WTC11 (cell line): ENCODE measurements at regions not wholly inside any gene's neighbourhood (a gene's known extent, or its start where the extent isn't known, plus 50 kb on each side); places are given as distances from the start of the nearest gene placed in this dataset.

ENCODE experiments used
- ATAC-seq: fragments of 200-7000 bp; cut with Tn5 transposase; 2 replicates; pipeline ENCODE4 v1.10.0; 2021; ENCODE audit warnings: mild to moderate bottlenecking, moderate library complexity
- CTCF ChIA-PET: fragments of 300-600 bp; sonication (Branson Sonifier 250); formaldehyde crosslinking; loops from one replicate; lab custom pipeline; 2021; ENCODE audit warnings: antibody characterized with exemption; lab: Charles Lee
- POLR2A ChIA-PET: fragments of 350-600 bp; sonication (Branson Sonifier 250); formaldehyde crosslinking; loops from one replicate; lab custom pipeline; 2021; ENCODE audit warnings: antibody characterized with exemption; lab: Charles Lee
- DNase-seq: peaks from one replicate; pipeline ENCODE4 v3.0.0; 2021; ENCODE audit warnings: low spot score
- H3K27ac Mint-ChIP-seq: 2 replicates; pipeline ENCODE4 v1.8.0; 2021; ENCODE audit warnings: mixed read lengths
- H3K27me3 Mint-ChIP-seq: 2 replicates; pipeline ENCODE4 v1.8.0; 2021; ENCODE audit warnings: low read depth, mild to moderate bottlenecking, moderate library complexity, mixed read lengths
- H3K36me3 Mint-ChIP-seq: 2 replicates; pipeline ENCODE4 v1.8.0; 2021; ENCODE audit warnings: mixed read lengths
- H3K4me1 Mint-ChIP-seq: 2 replicates; pipeline ENCODE4 v1.8.0; 2022; ENCODE audit warnings: mixed read lengths
- H3K4me3 Mint-ChIP-seq: 2 replicates; pipeline ENCODE4 v1.8.0; 2021; ENCODE audit warnings: mild to moderate bottlenecking, moderate library complexity, mixed read lengths
- H3K9me3 Mint-ChIP-seq: 2 replicates; pipeline ENCODE4 v1.8.0; 2021; ENCODE audit warnings: mixed read lengths
- FOXP1 ChIP-seq: sonication (generic); formaldehyde crosslinking; IDR thresholded peaks from 2 replicates; pipeline ENCODE4 v1.8.0; 2022; ENCODE audit warnings: missing genetic modification reagents, mild to moderate bottlenecking, moderate library complexity, borderline replicate concordance
- TEAD4 ChIP-seq: sonication (generic); formaldehyde crosslinking; IDR thresholded peaks from 2 replicates; pipeline ENCODE4 v1.8.0; 2022; ENCODE audit warnings: mild to moderate bottlenecking, missing genetic modification reagents
- TP53 ChIP-seq: sonication (generic); formaldehyde crosslinking; IDR thresholded peaks from 2 replicates; pipeline ENCODE4 v1.8.1; 2023; ENCODE audit warnings: mild to moderate bottlenecking, missing genetic modification reagents
- ZNF219 ChIP-seq: sonication (generic); formaldehyde crosslinking; IDR thresholded peaks from 2 replicates; pipeline ENCODE4 v1.8.0; 2023; ENCODE audit warnings: missing genetic modification reagents, mild to moderate bottlenecking, borderline replicate concordance
- TF ChIP-seq, protein P1 (sequence below): sonication (generic); formaldehyde crosslinking; IDR thresholded peaks from 2 replicates; pipeline ENCODE4 v1.8.1; 2022; ENCODE audit warnings: mild to moderate bottlenecking, missing genetic modification reagents, moderate library complexity, borderline replicate concordance
- TF ChIP-seq, protein P2 (sequence below): sonication (generic); formaldehyde crosslinking; IDR thresholded peaks from 2 replicates; pipeline ENCODE4 v1.8.0; 2023; ENCODE audit warnings: mild to moderate bottlenecking, missing genetic modification reagents
- TF ChIP-seq, protein P3 (sequence below): fragments of 250-450 bp; sonication (Bioruptor Pico); IDR thresholded peaks from 2 replicates; pipeline ENCODE4 v1.9.0; 2021; ENCODE audit warnings: mild to moderate bottlenecking, borderline replicate concordance
- TF ChIP-seq, protein P4 (sequence below): sonication (generic); formaldehyde crosslinking; IDR thresholded peaks from 2 replicates; pipeline ENCODE4 v1.8.0; 2022; ENCODE audit warnings: mild to moderate bottlenecking, missing genetic modification reagents
- TF ChIP-seq, protein P5 (sequence below): sonication (generic); formaldehyde crosslinking; IDR thresholded peaks from 2 replicates; pipeline ENCODE4 v1.8.1; 2023; ENCODE audit warnings: mild to moderate bottlenecking, moderate library complexity, missing genetic modification reagents
- TF ChIP-seq, protein P6 (sequence below): fragments of 250-450 bp; sonication (Bioruptor Pico); IDR thresholded peaks from 2 replicates; pipeline ENCODE4 v1.9.0; 2021; ENCODE audit warnings: mild to moderate bottlenecking
- TF ChIP-seq, protein P7 (sequence below): fragments of 250-450 bp; sonication (Bioruptor Pico); IDR thresholded peaks from 2 replicates; pipeline ENCODE4 v1.8.0; 2021; ENCODE audit warnings: mild to moderate bottlenecking

DNA sequence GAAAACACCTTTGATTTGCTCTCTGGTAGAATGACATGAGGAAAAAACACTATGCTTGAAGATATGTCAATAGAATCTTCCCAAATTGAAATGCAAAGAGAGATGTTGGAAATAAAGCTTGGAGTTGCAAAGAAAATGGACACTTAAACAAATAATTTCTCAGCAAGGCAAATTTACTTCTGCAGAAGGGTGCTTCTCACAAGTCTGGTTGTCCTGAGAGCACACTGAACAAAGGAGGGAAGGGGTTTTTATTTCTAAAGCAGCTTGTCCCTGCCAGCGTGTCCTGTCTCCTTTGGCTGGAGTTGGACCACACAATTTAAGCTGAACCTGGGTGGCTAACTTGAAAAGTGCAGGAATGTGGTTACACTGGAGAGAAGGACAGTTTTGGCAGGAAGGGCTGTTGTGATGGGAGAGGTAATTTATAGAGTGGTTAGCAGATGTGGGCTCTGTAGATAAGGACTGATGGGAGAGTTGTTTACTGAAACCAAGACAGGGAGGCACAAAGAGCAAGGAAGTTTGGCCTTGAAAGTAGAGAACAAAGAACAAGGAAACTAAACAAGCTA lies 454.6 kb upstream of the EYS start:
- H3K36me3 Mint-ChIP-seq, result peaks cover 75% of the 10 kb centered on the region
- H3K27me3 Mint-ChIP-seq, result peaks cover 4% of the 10 kb centered on the region; the same call in 1 of the 2 replicates
- peaks cover 87% of the 10 kb centered on the region for H3K9me3 Mint-ChIP-seq
- no peak for TF ChIP-seq TEAD4
- TF ChIP-seq, protein P1, sequence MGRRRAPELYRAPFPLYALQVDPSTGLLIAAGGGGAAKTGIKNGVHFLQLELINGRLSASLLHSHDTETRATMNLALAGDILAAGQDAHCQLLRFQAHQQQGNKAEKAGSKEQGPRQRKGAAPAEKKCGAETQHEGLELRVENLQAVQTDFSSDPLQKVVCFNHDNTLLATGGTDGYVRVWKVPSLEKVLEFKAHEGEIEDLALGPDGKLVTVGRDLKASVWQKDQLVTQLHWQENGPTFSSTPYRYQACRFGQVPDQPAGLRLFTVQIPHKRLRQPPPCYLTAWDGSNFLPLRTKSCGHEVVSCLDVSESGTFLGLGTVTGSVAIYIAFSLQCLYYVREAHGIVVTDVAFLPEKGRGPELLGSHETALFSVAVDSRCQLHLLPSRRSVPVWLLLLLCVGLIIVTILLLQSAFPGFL, result no peak
- no peaks in the 10 kb centered on the region for H3K4me1 Mint-ChIP-seq
- POLR2A ChIA-PET, result no interaction called here
- CTCF ChIA-PET, result no interaction called here
- no peak for ATAC-seq
- no peak overlapping the region for H3K27ac Mint-ChIP-seq
- H3K4me3 Mint-ChIP-seq, result no peak overlapping the region
- DNase-seq, result no peak

DNA sequence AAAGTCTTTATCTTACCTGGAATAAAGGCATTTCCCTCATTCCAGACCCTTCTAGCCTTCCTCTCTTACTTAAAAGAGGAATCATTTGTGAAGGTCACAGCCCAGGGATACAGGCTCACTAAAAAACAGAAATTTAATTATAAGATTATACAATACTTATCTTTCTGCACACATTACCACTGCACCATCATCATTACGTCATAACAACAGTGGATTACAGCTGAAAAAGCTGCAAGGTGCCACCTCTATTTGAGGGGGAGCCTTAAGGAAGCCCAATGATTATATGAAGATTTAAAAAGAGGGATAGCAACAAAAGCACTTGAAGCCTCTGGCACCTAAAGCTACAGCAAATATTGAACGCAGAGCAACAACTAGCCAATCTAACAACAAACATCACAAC lies 452.9 kb upstream of the EYS start:
- peaks cover 62% of the 10 kb centered on the region for H3K36me3 Mint-ChIP-seq
- H3K27ac Mint-ChIP-seq, result no peak overlapping the region; the same call in 1 of the 2 replicates
- no peaks in the 10 kb centered on the region for H3K4me1 Mint-ChIP-seq
- H3K27me3 Mint-ChIP-seq, result peaks cover 4% of the 10 kb centered on the region; the same call in 1 of the 2 replicates
- no peak for DNase-seq
- H3K9me3 Mint-ChIP-seq, result peaks cover 81% of the 10 kb centered on the region
- TF ChIP-seq, protein P2, sequence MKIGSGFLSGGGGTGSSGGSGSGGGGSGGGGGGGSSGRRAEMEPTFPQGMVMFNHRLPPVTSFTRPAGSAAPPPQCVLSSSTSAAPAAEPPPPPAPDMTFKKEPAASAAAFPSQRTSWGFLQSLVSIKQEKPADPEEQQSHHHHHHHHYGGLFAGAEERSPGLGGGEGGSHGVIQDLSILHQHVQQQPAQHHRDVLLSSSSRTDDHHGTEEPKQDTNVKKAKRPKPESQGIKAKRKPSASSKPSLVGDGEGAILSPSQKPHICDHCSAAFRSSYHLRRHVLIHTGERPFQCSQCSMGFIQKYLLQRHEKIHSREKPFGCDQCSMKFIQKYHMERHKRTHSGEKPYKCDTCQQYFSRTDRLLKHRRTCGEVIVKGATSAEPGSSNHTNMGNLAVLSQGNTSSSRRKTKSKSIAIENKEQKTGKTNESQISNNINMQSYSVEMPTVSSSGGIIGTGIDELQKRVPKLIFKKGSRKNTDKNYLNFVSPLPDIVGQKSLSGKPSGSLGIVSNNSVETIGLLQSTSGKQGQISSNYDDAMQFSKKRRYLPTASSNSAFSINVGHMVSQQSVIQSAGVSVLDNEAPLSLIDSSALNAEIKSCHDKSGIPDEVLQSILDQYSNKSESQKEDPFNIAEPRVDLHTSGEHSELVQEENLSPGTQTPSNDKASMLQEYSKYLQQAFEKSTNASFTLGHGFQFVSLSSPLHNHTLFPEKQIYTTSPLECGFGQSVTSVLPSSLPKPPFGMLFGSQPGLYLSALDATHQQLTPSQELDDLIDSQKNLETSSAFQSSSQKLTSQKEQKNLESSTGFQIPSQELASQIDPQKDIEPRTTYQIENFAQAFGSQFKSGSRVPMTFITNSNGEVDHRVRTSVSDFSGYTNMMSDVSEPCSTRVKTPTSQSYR (CRISPR knock-in tag), result no peak
- TF ChIP-seq, protein P3, sequence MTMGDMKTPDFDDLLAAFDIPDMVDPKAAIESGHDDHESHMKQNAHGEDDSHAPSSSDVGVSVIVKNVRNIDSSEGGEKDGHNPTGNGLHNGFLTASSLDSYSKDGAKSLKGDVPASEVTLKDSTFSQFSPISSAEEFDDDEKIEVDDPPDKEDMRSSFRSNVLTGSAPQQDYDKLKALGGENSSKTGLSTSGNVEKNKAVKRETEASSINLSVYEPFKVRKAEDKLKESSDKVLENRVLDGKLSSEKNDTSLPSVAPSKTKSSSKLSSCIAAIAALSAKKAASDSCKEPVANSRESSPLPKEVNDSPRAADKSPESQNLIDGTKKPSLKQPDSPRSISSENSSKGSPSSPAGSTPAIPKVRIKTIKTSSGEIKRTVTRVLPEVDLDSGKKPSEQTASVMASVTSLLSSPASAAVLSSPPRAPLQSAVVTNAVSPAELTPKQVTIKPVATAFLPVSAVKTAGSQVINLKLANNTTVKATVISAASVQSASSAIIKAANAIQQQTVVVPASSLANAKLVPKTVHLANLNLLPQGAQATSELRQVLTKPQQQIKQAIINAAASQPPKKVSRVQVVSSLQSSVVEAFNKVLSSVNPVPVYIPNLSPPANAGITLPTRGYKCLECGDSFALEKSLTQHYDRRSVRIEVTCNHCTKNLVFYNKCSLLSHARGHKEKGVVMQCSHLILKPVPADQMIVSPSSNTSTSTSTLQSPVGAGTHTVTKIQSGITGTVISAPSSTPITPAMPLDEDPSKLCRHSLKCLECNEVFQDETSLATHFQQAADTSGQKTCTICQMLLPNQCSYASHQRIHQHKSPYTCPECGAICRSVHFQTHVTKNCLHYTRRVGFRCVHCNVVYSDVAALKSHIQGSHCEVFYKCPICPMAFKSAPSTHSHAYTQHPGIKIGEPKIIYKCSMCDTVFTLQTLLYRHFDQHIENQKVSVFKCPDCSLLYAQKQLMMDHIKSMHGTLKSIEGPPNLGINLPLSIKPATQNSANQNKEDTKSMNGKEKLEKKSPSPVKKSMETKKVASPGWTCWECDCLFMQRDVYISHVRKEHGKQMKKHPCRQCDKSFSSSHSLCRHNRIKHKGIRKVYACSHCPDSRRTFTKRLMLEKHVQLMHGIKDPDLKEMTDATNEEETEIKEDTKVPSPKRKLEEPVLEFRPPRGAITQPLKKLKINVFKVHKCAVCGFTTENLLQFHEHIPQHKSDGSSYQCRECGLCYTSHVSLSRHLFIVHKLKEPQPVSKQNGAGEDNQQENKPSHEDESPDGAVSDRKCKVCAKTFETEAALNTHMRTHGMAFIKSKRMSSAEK (CRISPR knock-in tag), result no peak
- TF ChIP-seq FOXP1 (no peak), TEAD4 (no peak), ZNF219 (CRISPR knock-in tag) (no peak), TP53 (CRISPR knock-in tag) (no peak)
- TF ChIP-seq, protein P4, sequence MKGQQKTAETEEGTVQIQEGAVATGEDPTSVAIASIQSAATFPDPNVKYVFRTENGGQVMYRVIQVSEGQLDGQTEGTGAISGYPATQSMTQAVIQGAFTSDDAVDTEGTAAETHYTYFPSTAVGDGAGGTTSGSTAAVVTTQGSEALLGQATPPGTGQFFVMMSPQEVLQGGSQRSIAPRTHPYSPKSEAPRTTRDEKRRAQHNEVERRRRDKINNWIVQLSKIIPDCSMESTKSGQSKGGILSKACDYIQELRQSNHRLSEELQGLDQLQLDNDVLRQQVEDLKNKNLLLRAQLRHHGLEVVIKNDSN (CRISPR knock-in tag), result no peak
- TF ChIP-seq, protein P5, sequence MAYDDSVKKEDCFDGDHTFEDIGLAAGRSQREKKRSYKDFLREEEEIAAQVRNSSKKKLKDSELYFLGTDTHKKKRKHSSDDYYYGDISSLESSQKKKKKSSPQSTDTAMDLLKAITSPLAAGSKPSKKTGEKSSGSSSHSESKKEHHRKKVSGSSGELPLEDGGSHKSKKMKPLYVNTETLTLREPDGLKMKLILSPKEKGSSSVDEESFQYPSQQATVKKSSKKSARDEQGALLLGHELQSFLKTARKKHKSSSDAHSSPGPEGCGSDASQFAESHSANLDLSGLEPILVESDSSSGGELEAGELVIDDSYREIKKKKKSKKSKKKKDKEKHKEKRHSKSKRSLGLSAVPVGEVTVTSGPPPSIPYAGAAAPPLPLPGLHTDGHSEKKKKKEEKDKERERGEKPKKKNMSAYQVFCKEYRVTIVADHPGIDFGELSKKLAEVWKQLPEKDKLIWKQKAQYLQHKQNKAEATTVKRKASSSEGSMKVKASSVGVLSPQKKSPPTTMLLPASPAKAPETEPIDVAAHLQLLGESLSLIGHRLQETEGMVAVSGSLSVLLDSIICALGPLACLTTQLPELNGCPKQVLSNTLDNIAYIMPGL (CRISPR knock-in tag), result no peak
- TF ChIP-seq, protein P6, sequence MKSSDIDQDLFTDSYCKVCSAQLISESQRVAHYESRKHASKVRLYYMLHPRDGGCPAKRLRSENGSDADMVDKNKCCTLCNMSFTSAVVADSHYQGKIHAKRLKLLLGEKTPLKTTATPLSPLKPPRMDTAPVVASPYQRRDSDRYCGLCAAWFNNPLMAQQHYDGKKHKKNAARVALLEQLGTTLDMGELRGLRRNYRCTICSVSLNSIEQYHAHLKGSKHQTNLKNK (CRISPR knock-in tag), result no peak
- TF ChIP-seq, protein P7, sequence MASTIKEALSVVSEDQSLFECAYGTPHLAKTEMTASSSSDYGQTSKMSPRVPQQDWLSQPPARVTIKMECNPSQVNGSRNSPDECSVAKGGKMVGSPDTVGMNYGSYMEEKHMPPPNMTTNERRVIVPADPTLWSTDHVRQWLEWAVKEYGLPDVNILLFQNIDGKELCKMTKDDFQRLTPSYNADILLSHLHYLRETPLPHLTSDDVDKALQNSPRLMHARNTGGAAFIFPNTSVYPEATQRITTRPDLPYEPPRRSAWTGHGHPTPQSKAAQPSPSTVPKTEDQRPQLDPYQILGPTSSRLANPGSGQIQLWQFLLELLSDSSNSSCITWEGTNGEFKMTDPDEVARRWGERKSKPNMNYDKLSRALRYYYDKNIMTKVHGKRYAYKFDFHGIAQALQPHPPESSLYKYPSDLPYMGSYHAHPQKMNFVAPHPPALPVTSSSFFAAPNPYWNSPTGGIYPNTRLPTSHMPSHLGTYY (CRISPR knock-in tag), result no peak
- CTCF ChIA-PET, result no interaction called here
- H3K4me3 Mint-ChIP-seq, result no peak overlapping the region
- POLR2A ChIA-PET, result no interaction called here
- ATAC-seq, result no peak
